HG03558 (cell line): ENCODE measurements at regions not wholly inside any gene's neighbourhood (a gene's known extent, or its start where the extent isn't known, plus 50 kb on each side); places are given as distances from the start of the nearest gene placed in this dataset.
"Not testable (repeated sequence)": the region's sequence is repeated elsewhere in the genome, so short reads cannot be mapped to it uniquely, and the experiment has no call there.

Experiments
- ATAC-seq: cut with Tn5 transposase; IDR thresholded peaks from one replicate; pipeline ENCODE4 v1.9.1; 2021; ENCODE audit warnings: moderate number of reproducible peaks; ENCODE audit not compliant: unreplicated experiment; ENCODE audit errors: extremely low read depth

GRCh38 chr10:29217292-29217738 lies 71.6 kb upstream of the LYZL1 start:
- no peak for ATAC-seq

GRCh38 chr10:29223326-29223725 lies 65.5 kb upstream of the LYZL1 start:
- no peak for ATAC-seq

- no peak for ATAC-seq
These were observed 64.2 kb upstream of the LYZL1 start for GRCh38 chr10:29224631-29225030.

- ATAC-seq: no peak
These were observed 61.7 kb upstream of the LYZL1 start for GRCh38 chr10:29227201-29227600.

- ATAC-seq: no peak
These were observed 60.3 kb upstream of the LYZL1 start for GRCh38 chr10:29228562-29228961.

GRCh38 chr10:29229258-29229705 lies 59.6 kb upstream of the LYZL1 start:
- ATAC-seq: no peak

GRCh38 chr10:29236910-29237309 lies 52.0 kb upstream of the LYZL1 start:
- ATAC-seq: not testable (repeated sequence)

- no peak for ATAC-seq
These were observed 51.1 kb upstream of the LYZL1 start for GRCh38 chr10:29237786-29238185.

- ATAC-seq: no peak
These were observed 50.2 kb upstream of the LYZL1 start for GRCh38 chr10:29238523-29239135.
